GM21381 (cell line): ENCODE measurements at regions not wholly inside any gene's neighbourhood (a gene's known extent, or its start where the extent isn't known, plus 50 kb on each side); places are given as distances from the start of the nearest gene placed in this dataset.
A peak's percentile ranks its signal among the peaks of the same experiment; 100 is the strongest.

Source experiments
- ATAC-seq: cut with Tn5 transposase; IDR thresholded peaks from one replicate; pipeline ENCODE4 v1.9.1; 2021; ENCODE audit warnings: mild to moderate bottlenecking, moderate library complexity; ENCODE audit not compliant: unreplicated experiment

DNA sequence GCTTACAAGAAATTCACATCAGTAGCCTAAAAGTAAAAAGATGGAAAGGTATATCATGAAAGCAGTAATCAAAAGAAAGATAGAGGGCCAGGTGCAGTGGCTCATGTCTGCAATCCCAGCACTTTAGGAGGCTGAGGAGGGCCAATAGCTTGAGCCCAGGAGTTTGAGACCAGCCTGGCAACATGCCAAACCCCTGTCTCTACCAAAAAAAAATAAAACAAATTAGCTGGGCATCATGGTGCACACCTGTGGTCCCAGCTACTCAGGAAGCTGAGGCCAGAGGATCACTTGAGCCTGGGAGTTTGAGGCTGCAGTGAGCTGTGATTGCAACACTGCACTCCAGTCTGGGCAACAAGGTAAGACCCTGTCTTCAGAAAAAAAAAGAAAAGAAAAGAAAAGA lies 55.5 kb downstream of the GSPT2 start:
- no peak for ATAC-seq

- peak; percentile 90 for ATAC-seq
Observed at GRCh38 chrX:51802917-51803688, 59.9 kb downstream of the GSPT2 start.

- ATAC-seq = no peak
Observed at GRCh38 chrX:51803833-51804232, 60.6 kb downstream of the GSPT2 start.

DNA sequence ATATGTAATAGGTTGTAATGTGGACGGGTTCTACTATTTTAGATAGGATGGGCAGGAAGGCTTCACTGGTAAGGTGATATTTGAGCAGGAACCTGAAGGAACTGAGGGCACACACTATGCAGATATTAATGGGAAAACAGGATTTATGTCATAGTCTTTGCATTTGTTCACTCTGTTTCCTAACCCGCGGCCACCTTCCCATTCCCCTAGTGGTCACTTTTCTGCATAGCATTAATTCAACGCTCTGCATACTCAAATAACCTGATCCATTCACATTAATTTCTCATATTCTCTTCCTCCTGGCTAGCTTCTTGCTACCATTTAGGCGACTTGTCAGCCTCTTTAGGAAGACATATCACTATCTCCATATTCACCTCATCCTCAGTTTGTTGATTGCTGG lies 61.5 kb downstream of the GSPT2 start:
- no peak for ATAC-seq

DNA sequence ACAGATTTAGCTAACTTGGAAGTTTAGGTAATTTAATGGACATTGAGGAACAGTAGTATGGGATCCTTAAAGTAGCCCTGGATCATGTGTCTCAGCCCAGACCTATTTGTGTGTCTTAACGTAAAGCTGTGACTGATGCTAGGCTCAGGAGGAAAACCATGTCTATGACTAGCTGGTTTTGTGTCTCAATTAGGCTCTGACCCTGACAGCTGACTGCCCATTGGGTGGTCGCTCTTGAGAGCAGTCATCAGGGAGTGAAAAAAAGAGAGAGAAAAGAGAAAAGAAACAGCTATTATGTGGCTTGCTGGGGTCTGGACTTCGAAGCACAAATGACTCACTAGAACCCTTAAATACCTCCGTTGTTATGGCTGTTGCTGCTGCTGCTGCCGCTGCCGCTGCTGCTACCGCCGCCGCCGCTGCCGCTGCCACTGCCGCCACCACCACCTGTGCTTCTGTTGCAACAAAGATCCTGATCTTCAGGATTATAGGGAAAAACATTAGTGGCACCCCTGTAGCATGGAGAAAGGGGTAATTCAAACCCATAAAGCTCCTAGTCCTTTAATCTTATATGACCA lies 70.7 kb downstream of the GSPT2 start:
- ATAC-seq = no peak

GRCh38 chrX:51824061-51824460 lies 69.4 kb upstream of the MAGED1 start:
- ATAC-seq = no peak

GRCh38 chrX:51825436-51825835 lies 68.0 kb upstream of the MAGED1 start:
- ATAC-seq = no peak

DNA sequence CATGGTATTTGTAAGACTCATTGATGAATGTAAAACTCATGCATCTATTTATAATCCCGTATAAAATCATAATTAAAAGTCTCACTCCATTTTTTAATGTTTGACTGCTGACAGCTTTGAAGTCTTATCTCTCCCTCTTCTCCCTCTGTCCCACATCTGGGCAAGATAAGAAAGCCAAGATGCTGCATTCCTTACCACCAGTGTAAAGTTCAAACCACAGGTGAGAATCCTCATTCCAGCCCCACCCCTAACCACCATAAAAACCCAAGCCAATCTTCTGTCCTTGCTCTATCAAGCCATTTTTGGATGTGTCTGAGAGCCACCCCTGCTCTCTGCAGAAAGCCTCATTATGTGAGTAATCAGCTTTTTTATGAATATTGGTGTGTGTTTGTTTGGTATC lies 59.3 kb upstream of the MAGED1 start:
- ATAC-seq = no peak

DNA sequence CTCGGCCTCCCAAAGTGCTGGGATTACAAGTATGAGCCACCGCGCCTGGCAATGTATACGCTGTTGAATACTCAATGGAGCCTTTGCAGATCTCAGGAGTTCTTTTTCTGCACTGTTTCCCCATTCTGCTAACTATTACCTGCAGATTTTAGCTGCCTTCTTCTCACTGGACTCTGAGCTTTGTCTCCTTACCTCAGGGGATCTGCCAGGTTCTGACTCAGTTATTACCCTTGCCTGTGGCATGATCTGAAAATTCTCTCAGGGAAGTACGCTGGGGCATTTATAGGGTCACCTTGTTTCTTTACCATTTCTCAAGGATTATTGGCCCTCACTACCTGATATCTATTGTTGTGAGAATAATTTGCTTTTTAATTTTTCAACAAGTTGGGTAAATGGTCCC lies 56.6 kb upstream of the MAGED1 start:
- ATAC-seq = no peak

DNA sequence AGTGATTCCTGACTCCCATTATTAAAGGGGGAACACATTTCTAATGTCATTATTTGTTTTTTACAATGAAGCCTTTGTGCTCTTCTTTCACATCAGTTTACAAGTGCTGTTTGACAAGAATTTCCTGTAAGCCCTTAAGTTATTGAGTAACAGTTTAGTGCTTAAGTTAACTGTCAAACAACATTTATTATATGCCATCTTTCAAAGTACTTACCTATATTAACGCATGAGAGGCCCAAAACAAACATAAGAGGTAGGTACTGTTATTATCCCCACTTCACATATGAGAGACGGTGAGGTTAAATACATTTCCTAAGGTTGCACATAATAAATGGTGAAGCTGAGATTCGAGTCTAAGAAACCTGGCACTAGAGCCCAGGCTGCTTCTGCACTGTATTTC lies 56.0 kb upstream of the MAGED1 start:
- ATAC-seq = no peak

DNA sequence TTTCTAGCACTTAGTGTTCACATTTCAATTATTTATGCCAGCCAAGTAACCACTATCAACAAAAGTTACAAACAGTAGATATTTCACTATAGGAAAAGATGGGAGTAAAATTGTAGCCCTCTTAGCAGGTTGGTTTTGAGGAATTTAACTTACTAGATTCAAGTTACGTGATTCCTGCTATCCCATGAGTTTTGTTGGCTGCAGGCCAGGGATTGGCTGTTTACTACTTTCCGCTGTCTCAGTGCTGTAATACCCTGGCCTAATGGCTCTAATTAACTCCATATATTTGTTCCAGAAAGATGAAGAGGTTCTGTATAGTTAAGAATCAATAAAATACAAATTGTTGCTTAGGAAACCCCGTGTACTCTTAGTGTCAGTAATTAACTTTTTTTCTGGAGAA lies 55.5 kb upstream of the MAGED1 start:
- ATAC-seq = no peak
